Adrenal gland (tissue), 5 donors: ENCODE measurements at regions not wholly inside any gene's neighbourhood (a gene's known extent, or its start where the extent isn't known, plus 50 kb on each side); places are given as distances from the start of the nearest gene placed in this dataset.

Experiments used
- CTCF ChIP-seq, 6 experiments: fragments of 450-650 bp in 4 of 6; fragments of 200-600 bp in 2 of 6; sonication (generic) in 1 of 6; IDR thresholded peaks; 1 replicate in 5 of 6; 2 replicates in 1 of 6; pipeline versions ENCODE4 v1.5.1 to v1.8.0; 2016 to 2021; ENCODE audit warnings: antibody characterized with exemption in 6 of 6, mild to moderate bottlenecking in 2 of 6, moderate library complexity in 1 of 6
- POLR2A ChIP-seq, 2 donors: fragments of 450-650 bp; IDR thresholded peaks; one replicate each; pipeline ENCODE4 v1.6.1; 2017; ENCODE audit warnings: antibody characterized with exemption in 2 of 2, mild to moderate bottlenecking in 2 of 2, moderate library complexity in 1 of 2
- donor health status: DM: no; HTN: no; CAD: no.

- TF ChIP-seq CTCF (IDR thresholded peaks at IDR 0.05) (no peak), POLR2A (IDR thresholded peaks at IDR 0.05) (no peak)
These were observed 406.5 kb upstream of the SHH start for GRCh38 chr7:156218544-156219306.
